HEK293 (cell line): ENCODE measurements at regions not wholly inside any gene's neighbourhood (a gene's known extent, or its start where the extent isn't known, plus 50 kb on each side); places are given as distances from the start of the nearest gene placed in this dataset.

Experiments used
- CTCF ChIA-PET: fragments of 350-600 bp; formaldehyde crosslinking; extraction: SDS; loops from one replicate; lab custom pipeline; 2021; ENCODE audit warnings: antibody characterized with exemption; lab: Yijun Ruan, JAX
- POLR2A ChIA-PET: fragments of 300-600 bp; formaldehyde crosslinking; extraction: SDS; loops from one replicate; lab custom pipeline; 2020; ENCODE audit warnings: antibody characterized with exemption, inconsistent platforms; lab: Yijun Ruan, JAX
- H3K27ac ChIP-seq: fragments of 200-500 bp; sonication (Bioruptor generic); 2 replicates; pipeline ENCODE4 v1.5.1; 2014; ENCODE audit warnings: low read depth, low read length, control low read depth, inconsistent platforms; ENCODE audit errors: extremely low read depth
- H3K36me3 ChIP-seq, 2 experiments: fragments of 200-500 bp in 1 of 2; sonication (Bioruptor generic) in 1 of 2; 1 replicate in 1 of 2; 2 replicates in 1 of 2; pipeline ENCODE4 v1.5.1; 2014 to 2017; ENCODE audit warnings: inconsistent platforms in 2 of 2, low read length in 2 of 2; ENCODE audit not compliant: control insufficient read depth in 2 of 2, insufficient read depth in 1 of 2
- H3K4me1 ChIP-seq: fragments of 200-500 bp; sonication (Bioruptor generic); 2 replicates; pipeline ENCODE4 v1.5.1; 2014; ENCODE audit warnings: mild to moderate bottlenecking, low read length, inconsistent platforms; ENCODE audit not compliant: control insufficient read depth, insufficient read depth
- H3K4me3 ChIP-seq: 2 replicates; pipeline ENCODE4 v1.5.1; 2011; ENCODE audit warnings: low read depth, mild to moderate bottlenecking, control low read depth, low read length, moderate library complexity
- H3K9me3 ChIP-seq: fragments of 200-500 bp; sonication (Bioruptor generic); 2 replicates; pipeline ENCODE4 v1.5.1; 2014; ENCODE audit warnings: low read depth, low read length, inconsistent platforms; ENCODE audit not compliant: control insufficient read depth, insufficient read depth
- HOXA7 ChIP-seq: sonication (generic); formaldehyde crosslinking; IDR thresholded peaks from 2 replicates; pipeline ENCODE4 v1.8.1; 2022; ENCODE audit warnings: missing genetic modification reagents, borderline replicate concordance
- SCRT1 ChIP-seq: fragments of 450-650 bp; formaldehyde crosslinking; IDR thresholded peaks from 2 replicates; pipeline ENCODE4 v1.5.1; 2016; ENCODE audit warnings: missing biosample characterization, missing genetic modification characterization, borderline replicate concordance
- TRIM28 ChIP-seq: IDR thresholded peaks from 2 replicates; pipeline ENCODE4 v1.6.1; 2011; ENCODE audit warnings: low read length, control low read depth, borderline replicate concordance
- WT1 ChIP-seq: fragments of 450-650 bp; formaldehyde crosslinking; IDR thresholded peaks from 2 replicates; pipeline ENCODE4 v1.5.1; 2016; ENCODE audit warnings: missing biosample characterization, missing genetic modification characterization
- ZBTB6 ChIP-seq: fragments of 450-650 bp; formaldehyde crosslinking; IDR thresholded peaks from 2 replicates; pipeline ENCODE4 v1.5.1; 2017; ENCODE audit warnings: missing biosample characterization, missing genetic modification characterization
- ZBTB7A ChIP-seq: fragments of 450-650 bp; formaldehyde crosslinking; IDR thresholded peaks from 2 replicates; pipeline ENCODE4 v1.5.1; 2016; ENCODE audit warnings: low read depth, missing biosample characterization, missing genetic modification characterization
- ZFHX2 ChIP-seq: fragments of 450-650 bp; formaldehyde crosslinking; conservative IDR thresholded peaks from 2 replicates; pipeline ENCODE4 v1.5.1; 2016; ENCODE audit warnings: missing biosample characterization, missing genetic modification characterization
- ZNF114 ChIP-seq: fragments of 450-650 bp; formaldehyde crosslinking; IDR thresholded peaks from 2 replicates; pipeline ENCODE4 v1.5.0; 2017; ENCODE audit warnings: missing biosample characterization, missing genetic modification characterization
- ZNF140 ChIP-seq: fragments of 450-650 bp; formaldehyde crosslinking; IDR thresholded peaks from 2 replicates; pipeline ENCODE4 v1.5.1; 2016; ENCODE audit warnings: missing biosample characterization, missing genetic modification characterization
- ZNF155 ChIP-seq: fragments of 450-650 bp; formaldehyde crosslinking; IDR thresholded peaks from 2 replicates; pipeline ENCODE4 v1.5.1; 2016; ENCODE audit warnings: missing biosample characterization, missing genetic modification characterization
- ZNF174 ChIP-seq: fragments of 450-650 bp; formaldehyde crosslinking; IDR thresholded peaks from 2 replicates; pipeline ENCODE4 v1.5.0; 2017; ENCODE audit warnings: missing biosample characterization, mild to moderate bottlenecking, missing genetic modification characterization
- ZNF223 ChIP-seq: fragments of 450-650 bp; formaldehyde crosslinking; IDR thresholded peaks from 2 replicates; pipeline ENCODE4 v1.5.1; 2016; ENCODE audit warnings: missing biosample characterization, missing genetic modification characterization
- ZNF280D ChIP-seq: fragments of 450-650 bp; formaldehyde crosslinking; IDR thresholded peaks from 2 replicates; pipeline ENCODE4 v1.5.1; 2016; ENCODE audit warnings: missing biosample characterization, missing genetic modification characterization
- ZNF324 ChIP-seq: fragments of 450-650 bp; formaldehyde crosslinking; IDR thresholded peaks from 2 replicates; pipeline ENCODE4 v1.5.1; 2016; ENCODE audit warnings: missing biosample characterization, missing genetic modification characterization
- ZNF341 ChIP-seq: fragments of 450-650 bp; formaldehyde crosslinking; IDR thresholded peaks from 2 replicates; pipeline ENCODE4; 2016; ENCODE audit warnings: low read depth, missing biosample characterization, missing genetic modification characterization
- ZNF354C ChIP-seq: fragments of 450-650 bp; formaldehyde crosslinking; IDR thresholded peaks from 2 replicates; pipeline ENCODE4 v1.5.1; 2016; ENCODE audit warnings: missing biosample characterization, missing genetic modification characterization, low read depth, borderline replicate concordance
- ZNF473 ChIP-seq: fragments of 450-650 bp; formaldehyde crosslinking; IDR thresholded peaks from 2 replicates; pipeline ENCODE4 v1.5.1; 2017; ENCODE audit warnings: missing biosample characterization, missing genetic modification characterization
- ZNF488 ChIP-seq: fragments of 450-650 bp; formaldehyde crosslinking; IDR thresholded peaks from 2 replicates; pipeline ENCODE4 v1.5.1; 2016; ENCODE audit warnings: missing biosample characterization, missing genetic modification characterization
- ZNF513 ChIP-seq: fragments of 450-650 bp; IDR thresholded peaks from 2 replicates; pipeline ENCODE4 v1.5.1; 2018; ENCODE audit warnings: missing biosample characterization, missing genetic modification characterization
- ZNF558 ChIP-seq: fragments of 450-650 bp; formaldehyde crosslinking; IDR thresholded peaks from 2 replicates; pipeline ENCODE4 v1.5.1; 2016; ENCODE audit warnings: missing biosample characterization, missing genetic modification characterization
- ZNF580 ChIP-seq: fragments of 450-650 bp; formaldehyde crosslinking; IDR thresholded peaks from 2 replicates; pipeline ENCODE4 v1.5.1; 2016; ENCODE audit warnings: missing biosample characterization, missing genetic modification characterization
- ZNF600 ChIP-seq: fragments of 450-650 bp; formaldehyde crosslinking; IDR thresholded peaks from 2 replicates; pipeline ENCODE4 v1.5.1; 2016; ENCODE audit warnings: missing biosample characterization, missing genetic modification characterization
- ZNF621 ChIP-seq: fragments of 450-650 bp; formaldehyde crosslinking; IDR thresholded peaks from 2 replicates; pipeline ENCODE4 v1.5.1; 2017; ENCODE audit warnings: missing biosample characterization, missing genetic modification characterization
- ZNF658 ChIP-seq: fragments of 450-650 bp; formaldehyde crosslinking; IDR thresholded peaks from 2 replicates; pipeline ENCODE4; 2016; ENCODE audit warnings: missing biosample characterization, missing genetic modification characterization
- ZNF677 ChIP-seq: fragments of 450-650 bp; IDR thresholded peaks from 2 replicates; pipeline ENCODE4 v1.5.0; 2018; ENCODE audit warnings: missing biosample characterization, mild to moderate bottlenecking, missing genetic modification characterization, moderate library complexity
- ZNF768 ChIP-seq: fragments of 450-650 bp; formaldehyde crosslinking; IDR thresholded peaks from 2 replicates; pipeline ENCODE4 v1.5.1; 2018; ENCODE audit warnings: missing biosample characterization, mild to moderate bottlenecking, missing genetic modification characterization
- ZNF777 ChIP-seq: fragments of 450-650 bp; formaldehyde crosslinking; IDR thresholded peaks from 2 replicates; pipeline ENCODE4 v1.5.1; 2017; ENCODE audit warnings: missing biosample characterization, missing genetic modification characterization, borderline replicate concordance
- ZSCAN30 ChIP-seq: fragments of 450-650 bp; IDR thresholded peaks from 2 replicates; pipeline ENCODE4 v1.5.1; 2018; ENCODE audit warnings: missing biosample characterization, mild to moderate bottlenecking, missing genetic modification characterization, moderate library complexity

GRCh38 chr10:20644421-20644820 is 252.7 kb downstream of the NEBL start:
- no peak overlapping the region for H3K4me3 ChIP-seq
- no peaks in the 10 kb centered on the region for H3K36me3 ChIP-seq
- ChIA-PET CTCF (interaction anchor here (0.6 kb wide), 1 partner anchor 339 kb away, joined by 4 read pairs; no protein-coding TSS in a partner anchor), POLR2A (no interaction called here)
- no peak for TF ChIP-seq HOXA7 (CRISPR knock-in tag)
- no peak for TF ChIP-seq ZSCAN30 (tag by site-specific recombination)
- TF ChIP-seq ZNF558 (tag by site-specific recombination), result no peak
- no peak for TF ChIP-seq TRIM28
- no peak for TF ChIP-seq ZNF513 (tag by site-specific recombination)
- TF ChIP-seq ZNF777 (tag by site-specific recombination), result no peak
- TF ChIP-seq SCRT1 (tag by site-specific recombination), result no peak
- no peak for TF ChIP-seq ZBTB6 (tag by site-specific recombination)
- no peak for TF ChIP-seq ZNF341 (tag by site-specific recombination)
- no peak for TF ChIP-seq ZNF174 (tag by site-specific recombination)
- no peak for TF ChIP-seq WT1 (tag by site-specific recombination)
- no peak for TF ChIP-seq ZNF324 (tag by site-specific recombination)
- TF ChIP-seq ZBTB7A (tag by site-specific recombination), result no peak
- no peak for TF ChIP-seq ZFHX2
- no peak for TF ChIP-seq ZNF354C (tag by site-specific recombination)
- TF ChIP-seq ZNF658 (tag by site-specific recombination), result no peak
- no peaks in the 10 kb centered on the region for H3K4me1 ChIP-seq
- no peak overlapping the region for H3K27ac ChIP-seq
- H3K9me3 ChIP-seq, result no peaks in the 10 kb centered on the region

GRCh38 chr10:20641605-20642004 is 255.5 kb downstream of the NEBL start:
- TF ChIP-seq ZNF768 (tag by site-specific recombination) (no peak), ZNF488 (tag by site-specific recombination) (no peak), ZNF621 (tag by site-specific recombination) (no peak), ZNF580 (tag by site-specific recombination) (no peak), ZNF140 (tag by site-specific recombination) (no peak), ZNF600 (no peak), ZNF114 (tag by site-specific recombination) (no peak), ZNF155 (tag by site-specific recombination) (no peak), ZNF280D (tag by site-specific recombination) (no peak), ZNF223 (no peak), ZNF473 (tag by site-specific recombination) (no peak), ZNF677 (no peak)
- CTCF ChIA-PET, result no interaction called here
- no peak overlapping the region for H3K4me3 ChIP-seq
- no peak overlapping the region for H3K27ac ChIP-seq
- no peaks in the 10 kb centered on the region for H3K36me3 ChIP-seq
- no peaks in the 10 kb centered on the region for H3K4me1 ChIP-seq
- POLR2A ChIA-PET, result no interaction called here
- no peaks in the 10 kb centered on the region for H3K9me3 ChIP-seq
